ENCODE measurements at regions not wholly inside any gene's neighbourhood (a gene's known extent, or its start where the extent isn't known, plus 50 kb on each side); places are given as distances from the start of the nearest gene placed in this dataset.
A peak's percentile ranks its signal among the peaks of the same experiment; 100 is the strongest.

- Histone ChIP-seq H3K9ac (ENCODE audit: low read length) (no peak overlapping the region), H2AK5ac (ENCODE audit: low read length) (no peak overlapping the region), H3K4me2 (ENCODE audit: low read length) (no peak overlapping the region), H2BK15ac (replicated peaks; ENCODE audit: low read depth) (no peak overlapping the region), H3K79me2 (ENCODE audit: control insufficient read depth, insufficient read depth, low read length) (no peaks in the 10 kb centered on the region), H3K4me1 (ENCODE audit: control insufficient read depth, low read depth, low read length) (peaks cover 7% of the 10 kb centered on the region), H3K79me1 (ENCODE audit: low read length) (no peaks in the 10 kb centered on the region), H3K36me3 (ENCODE audit: control insufficient read depth, insufficient read depth, low read length) (no peaks in the 10 kb centered on the region), H3K23ac (ENCODE audit: low read length) (no peak overlapping the region), H3K18ac (ENCODE audit: low read length) (no peak overlapping the region), H3K4me3 (ENCODE audit: low read length) (no peak overlapping the region), H2BK120ac (ENCODE audit: low read depth, low read length) (no peak overlapping the region), H2BK5ac (ENCODE audit: low read length) (no peak overlapping the region), H3K56ac (ENCODE audit: low read length) (no peak overlapping the region), H3K27ac (ENCODE audit: low read depth, low read length) (no peak overlapping the region), H4K8ac (ENCODE audit: low read depth, low read length) (no peak overlapping the region), H3K4ac (ENCODE audit: low read depth, low read length) (no peak overlapping the region), H3K27me3 (ENCODE audit: insufficient read depth, low read length, poor library complexity) (no peaks in the 10 kb centered on the region), H4K5ac (ENCODE audit: low read length) (no peak overlapping the region)
- WGBS (ENCODE audit: extremely low coverage, insufficient coverage, low lambda C conversion rate) = no CpG with 5 or more reads among the region's 1 CpG
- DNase-seq = no peak
Observed at GRCh38 chr1:25035523-25036116, 105.5 kb upstream of the RUNX3 start.

- Histone ChIP-seq H2BK5ac (ENCODE audit: low read length) (no peak overlapping the region), H3K4ac (ENCODE audit: low read depth, low read length) (no peak overlapping the region), H2BK120ac (ENCODE audit: low read depth, low read length) (no peak overlapping the region), H3K4me3 (ENCODE audit: low read length) (no peak overlapping the region), H3K23ac (ENCODE audit: low read length) (no peak overlapping the region), H3K9ac (ENCODE audit: low read length) (no peak overlapping the region), H3K4me1 (ENCODE audit: control insufficient read depth, low read depth, low read length) (peaks cover 7% of the 10 kb centered on the region), H3K79me2 (ENCODE audit: control insufficient read depth, insufficient read depth, low read length) (no peaks in the 10 kb centered on the region), H4K5ac (ENCODE audit: low read length) (no peak overlapping the region), H2BK15ac (replicated peaks; ENCODE audit: low read depth) (no peak overlapping the region), H3K4me2 (ENCODE audit: low read length) (no peak overlapping the region), H3K27ac (ENCODE audit: low read depth, low read length) (no peak overlapping the region), H3K56ac (ENCODE audit: low read length) (no peak overlapping the region), H2AK5ac (ENCODE audit: low read length) (no peak overlapping the region), H3K27me3 (ENCODE audit: insufficient read depth, low read length, poor library complexity) (no peaks in the 10 kb centered on the region), H3K79me1 (ENCODE audit: low read length) (no peaks in the 10 kb centered on the region), H3K18ac (ENCODE audit: low read length) (no peak overlapping the region), H3K36me3 (ENCODE audit: control insufficient read depth, insufficient read depth, low read length) (no peaks in the 10 kb centered on the region), H4K8ac (ENCODE audit: low read depth, low read length) (no peak overlapping the region)
- DNase-seq = no peak
- WGBS (ENCODE audit: extremely low coverage, insufficient coverage, low lambda C conversion rate) = no CpG with 5 or more reads among the region's 14 CpGs
Observed at GRCh38 chr1:25034736-25035522, 104.9 kb upstream of the RUNX3 start.

GRCh38 chr1:25033828-25034705, 104.0 kb upstream of the RUNX3 start:
- no peak overlapping the region for H4K8ac ChIP-seq (ENCODE audit: low read depth, low read length)
- H3K56ac ChIP-seq (ENCODE audit: low read length) = peak overlapping the region; percentile 65
- H3K4me3 ChIP-seq (ENCODE audit: low read length) = no peak overlapping the region
- H3K4ac ChIP-seq (ENCODE audit: low read depth, low read length) = no peak overlapping the region
- peak overlapping the region; percentile 16 for H3K9ac ChIP-seq (ENCODE audit: low read length)
- no peak overlapping the region for H3K27ac ChIP-seq (ENCODE audit: low read depth, low read length)
- H3K27me3 ChIP-seq (ENCODE audit: insufficient read depth, low read length, poor library complexity) = no peaks in the 10 kb centered on the region
- DNase-seq = no peak
- H2BK15ac ChIP-seq (replicated peaks; ENCODE audit: low read depth) = no peak overlapping the region
- no peak overlapping the region for H2BK5ac ChIP-seq (ENCODE audit: low read length)
- WGBS (ENCODE audit: extremely low coverage, insufficient coverage, low lambda C conversion rate) = no CpG with 5 or more reads among the region's 28 CpGs
- H3K18ac ChIP-seq (ENCODE audit: low read length) = peak overlapping the region; percentile 5
- peak overlapping the region; percentile 49 for H2AK5ac ChIP-seq (ENCODE audit: low read length)
- H3K23ac ChIP-seq (ENCODE audit: low read length) = no peak overlapping the region
- H3K79me2 ChIP-seq (ENCODE audit: control insufficient read depth, insufficient read depth, low read length) = no peaks in the 10 kb centered on the region
- no peaks in the 10 kb centered on the region for H3K36me3 ChIP-seq (ENCODE audit: control insufficient read depth, insufficient read depth, low read length)
- H3K79me1 ChIP-seq (ENCODE audit: low read length) = no peaks in the 10 kb centered on the region
- H3K4me1 ChIP-seq (ENCODE audit: control insufficient read depth, low read depth, low read length) = peaks cover 7% of the 10 kb centered on the region
- no peak overlapping the region for H3K4me2 ChIP-seq (ENCODE audit: low read length)
- no peak overlapping the region for H4K5ac ChIP-seq (ENCODE audit: low read length)
- H2BK120ac ChIP-seq (ENCODE audit: low read depth, low read length) = peak overlapping the region; percentile 2

GRCh38 chr1:25033030-25033827, 103.2 kb upstream of the RUNX3 start:
- Histone ChIP-seq H2BK120ac (ENCODE audit: low read depth, low read length) (no peak overlapping the region), H3K23ac (ENCODE audit: low read length) (no peak overlapping the region), H4K8ac (ENCODE audit: low read depth, low read length) (no peak overlapping the region), H3K4ac (ENCODE audit: low read depth, low read length) (no peak overlapping the region), H4K5ac (ENCODE audit: low read length) (no peak overlapping the region), H3K27ac (ENCODE audit: low read depth, low read length) (no peak overlapping the region), H2AK5ac (ENCODE audit: low read length) (no peak overlapping the region), H2BK5ac (ENCODE audit: low read length) (no peak overlapping the region), H3K4me3 (ENCODE audit: low read length) (no peak overlapping the region), H2BK15ac (replicated peaks; ENCODE audit: low read depth) (no peak overlapping the region), H3K56ac (ENCODE audit: low read length) (peak overlapping the region; percentile 65), H3K79me2 (ENCODE audit: control insufficient read depth, insufficient read depth, low read length) (no peaks in the 10 kb centered on the region), H3K9ac (ENCODE audit: low read length) (peak overlapping the region; percentile 16), H3K36me3 (ENCODE audit: control insufficient read depth, insufficient read depth, low read length) (no peaks in the 10 kb centered on the region), H3K79me1 (ENCODE audit: low read length) (no peaks in the 10 kb centered on the region), H3K27me3 (ENCODE audit: insufficient read depth, low read length, poor library complexity) (no peaks in the 10 kb centered on the region), H3K4me2 (ENCODE audit: low read length) (no peak overlapping the region), H3K4me1 (ENCODE audit: control insufficient read depth, low read depth, low read length) (peaks cover 7% of the 10 kb centered on the region), H3K18ac (ENCODE audit: low read length) (no peak overlapping the region)
- no peak for DNase-seq
- no CpG with 5 or more reads among the region's 12 CpGs for WGBS (ENCODE audit: extremely low coverage, insufficient coverage, low lambda C conversion rate)

- no peak overlapping the region for H3K18ac ChIP-seq (ENCODE audit: low read length)
- no peak overlapping the region for H3K23ac ChIP-seq (ENCODE audit: low read length)
- WGBS (ENCODE audit: extremely low coverage, insufficient coverage, low lambda C conversion rate) = no CpG with 5 or more reads among the region's 21 CpGs
- no peak overlapping the region for H3K9ac ChIP-seq (ENCODE audit: low read length)
- H2BK15ac ChIP-seq (replicated peaks; ENCODE audit: low read depth) = no peak overlapping the region
- no peak overlapping the region for H3K4me2 ChIP-seq (ENCODE audit: low read length)
- no peak overlapping the region for H4K8ac ChIP-seq (ENCODE audit: low read depth, low read length)
- H4K5ac ChIP-seq (ENCODE audit: low read length) = no peak overlapping the region
- H3K56ac ChIP-seq (ENCODE audit: low read length) = no peak overlapping the region
- H3K27ac ChIP-seq (ENCODE audit: low read depth, low read length) = no peak overlapping the region
- no peak overlapping the region for H2BK5ac ChIP-seq (ENCODE audit: low read length)
- H3K79me1 ChIP-seq (ENCODE audit: low read length) = no peaks in the 10 kb centered on the region
- no peaks in the 10 kb centered on the region for H3K36me3 ChIP-seq (ENCODE audit: control insufficient read depth, insufficient read depth, low read length)
- no peak for DNase-seq
- no peak overlapping the region for H2BK120ac ChIP-seq (ENCODE audit: low read depth, low read length)
- no peak overlapping the region for H3K4ac ChIP-seq (ENCODE audit: low read depth, low read length)
- H3K4me1 ChIP-seq (ENCODE audit: control insufficient read depth, low read depth, low read length) = peaks cover 7% of the 10 kb centered on the region
- H3K4me3 ChIP-seq (ENCODE audit: low read length) = no peak overlapping the region
- no peak overlapping the region for H2AK5ac ChIP-seq (ENCODE audit: low read length)
- H3K79me2 ChIP-seq (ENCODE audit: control insufficient read depth, insufficient read depth, low read length) = no peaks in the 10 kb centered on the region
- no peaks in the 10 kb centered on the region for H3K27me3 ChIP-seq (ENCODE audit: insufficient read depth, low read length, poor library complexity)
Observed at GRCh38 chr1:25031966-25032667, 102.0 kb upstream of the RUNX3 start.
